Stimulated activated CD4-positive, alpha-beta T cell treated with anti-CD3 and anti-CD28 coated beads, Interleukin-4, amount 100 ng/mL, for 4 hours (primary cell): ENCODE measurements at regions not wholly inside any gene's neighbourhood (a gene's known extent, or its start where the extent isn't known, plus 50 kb on each side); places are given as distances from the start of the nearest gene placed in this dataset.

Experiments
- DNase-seq, 2 experiments: peaks; one replicate each; pipeline ENCODE4 v3.0.0-alpha.2; 2020

GRCh38 chr16:79366635-79367034 is 233.9 kb downstream of the MAF start:
- DNase-seq = no peak

DNA sequence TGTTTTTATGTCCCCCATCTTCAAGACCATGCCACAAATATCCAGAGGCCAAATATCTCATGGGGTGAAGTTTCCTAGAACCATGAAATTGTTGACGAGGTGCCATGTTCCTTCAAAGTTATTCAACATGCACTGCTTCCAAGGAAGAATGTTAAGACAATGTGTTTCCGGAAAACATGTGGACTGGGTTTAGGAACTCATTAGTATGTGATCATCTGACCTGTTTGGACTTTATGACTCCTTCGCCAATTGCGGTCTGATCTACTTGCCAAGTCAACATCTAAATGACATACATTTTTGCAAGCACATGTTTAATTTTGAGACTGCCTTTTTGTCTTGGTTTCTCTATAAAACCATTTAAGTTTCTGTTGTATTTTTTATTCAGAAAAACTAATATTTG is 234.8 kb downstream of the MAF start:
- no peak for DNase-seq

DNA sequence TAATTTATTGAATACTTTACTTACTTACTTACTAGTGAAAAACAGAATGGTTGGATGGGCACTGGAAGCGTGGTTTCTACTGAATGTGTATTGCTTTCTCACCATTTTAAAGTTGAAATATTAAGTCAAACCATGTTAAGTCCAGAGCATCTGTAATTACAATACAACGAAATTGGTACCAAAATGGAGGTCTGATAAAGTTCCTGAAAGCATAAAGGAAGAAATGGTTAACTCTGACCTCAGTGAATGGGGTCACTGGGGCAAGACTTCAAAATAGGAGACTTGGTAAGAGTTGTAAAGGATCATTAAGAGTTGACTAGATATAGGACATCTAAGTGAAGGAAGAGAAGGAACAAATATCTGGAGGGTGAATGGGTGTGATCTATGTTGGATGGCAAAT is 237.1 kb downstream of the MAF start:
- no peak for DNase-seq

DNA sequence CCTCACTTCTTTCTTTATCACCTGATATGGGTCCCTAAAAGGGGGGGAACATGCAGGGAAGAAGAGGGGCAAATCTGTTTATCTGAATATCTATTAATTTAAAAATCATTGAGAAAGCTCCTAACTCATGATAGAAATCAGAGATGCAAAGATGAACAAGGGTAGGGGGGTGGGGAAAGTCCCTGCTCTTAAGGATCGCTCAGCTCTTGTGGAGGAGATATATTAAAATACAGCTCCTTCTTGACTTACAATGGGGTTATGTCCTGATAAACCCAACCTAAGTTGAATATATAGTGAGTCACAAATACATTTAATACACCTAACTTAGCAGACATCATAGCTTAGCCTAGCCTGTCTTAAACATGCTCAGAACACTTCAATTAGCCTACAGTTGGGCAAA is 237.5 kb downstream of the MAF start:
- DNase-seq = no peak

DNA sequence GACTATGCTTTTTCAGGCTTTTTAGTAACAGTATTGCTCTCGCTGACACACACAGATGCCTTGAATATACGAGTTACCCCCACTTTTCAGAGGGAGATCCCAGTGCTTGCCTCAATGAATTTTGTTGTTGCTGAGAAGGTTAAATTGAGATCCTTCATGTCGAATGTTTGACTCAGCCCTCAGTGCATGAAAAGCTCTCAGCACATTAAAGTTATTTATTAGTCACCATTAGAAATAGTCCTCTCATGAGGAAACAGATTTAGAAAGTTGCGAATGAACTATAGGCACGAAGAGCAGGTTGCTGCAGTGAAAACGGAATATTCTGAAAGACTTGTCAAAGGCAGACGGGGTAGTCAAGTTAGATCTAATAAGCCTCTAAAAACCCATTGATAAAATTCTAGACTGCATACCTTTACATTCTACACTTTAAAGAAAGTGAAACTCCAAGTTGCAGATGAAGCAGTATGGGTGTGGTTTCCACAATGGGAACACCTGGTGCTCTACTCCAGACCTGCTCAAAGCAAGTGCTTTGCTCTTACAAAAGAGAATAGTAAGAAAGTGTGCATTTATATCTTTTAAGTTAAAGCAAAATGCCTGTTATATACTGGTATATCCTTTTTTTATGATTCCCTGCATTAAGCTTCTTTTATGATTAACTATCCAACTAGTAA is 238.1 kb downstream of the MAF start:
- no peak for DNase-seq

DNA sequence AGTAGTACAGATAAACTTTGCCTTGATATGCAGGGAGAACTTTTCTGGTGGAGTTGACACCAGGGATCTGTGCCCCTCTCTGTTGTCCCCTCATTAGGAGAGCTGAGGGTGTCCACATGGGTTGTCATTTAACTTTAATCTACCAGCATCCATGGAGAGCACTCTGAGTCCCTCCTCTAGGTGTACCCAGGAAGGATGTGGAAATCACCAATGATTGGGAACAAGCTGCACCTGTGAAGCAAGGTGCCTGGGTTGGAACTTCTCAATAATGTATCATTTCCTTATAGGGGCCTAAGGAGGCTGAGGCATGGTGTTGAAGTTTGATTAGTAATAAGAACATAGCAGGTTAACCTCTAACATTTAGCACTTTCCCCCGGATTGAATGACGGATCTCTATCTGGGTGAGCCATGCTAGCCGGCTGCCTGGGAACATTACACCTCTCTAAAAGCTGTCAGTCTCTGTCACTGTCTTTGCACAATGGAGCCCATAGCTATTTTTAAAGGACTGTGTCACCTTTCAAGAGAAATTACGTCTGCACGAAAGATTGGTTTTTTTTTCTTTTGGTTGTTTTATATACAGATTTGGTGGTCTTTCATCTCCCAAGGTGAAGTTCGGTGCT is 239.3 kb downstream of the MAF start:
- DNase-seq = no peak

GRCh38 chr16:79360267-79360666 is 240.3 kb downstream of the MAF start:
- no peak for DNase-seq

DNA sequence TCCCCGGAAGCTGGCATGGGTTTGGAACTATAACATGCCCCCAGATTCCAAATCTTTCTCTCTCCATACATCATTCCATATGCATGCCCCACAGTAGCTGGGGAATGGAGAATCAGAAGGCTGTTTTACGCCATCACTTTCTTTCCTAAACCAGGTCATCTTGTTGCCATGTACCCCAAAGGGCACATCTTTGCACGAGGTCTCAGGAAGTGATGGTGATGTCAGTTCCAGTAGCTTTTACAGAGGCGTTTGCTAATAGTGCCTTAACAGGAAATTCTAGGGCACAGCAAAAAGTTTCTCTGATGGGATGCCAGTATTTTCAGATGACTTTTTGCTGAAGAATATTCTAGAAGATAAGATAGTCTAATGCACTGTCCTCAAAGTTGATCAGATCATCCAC is 241.5 kb downstream of the MAF start:
- no peak for DNase-seq

- no peak for DNase-seq
Measured at GRCh38 chr16:79358188-79358587, 242.3 kb downstream of the MAF start.

DNA sequence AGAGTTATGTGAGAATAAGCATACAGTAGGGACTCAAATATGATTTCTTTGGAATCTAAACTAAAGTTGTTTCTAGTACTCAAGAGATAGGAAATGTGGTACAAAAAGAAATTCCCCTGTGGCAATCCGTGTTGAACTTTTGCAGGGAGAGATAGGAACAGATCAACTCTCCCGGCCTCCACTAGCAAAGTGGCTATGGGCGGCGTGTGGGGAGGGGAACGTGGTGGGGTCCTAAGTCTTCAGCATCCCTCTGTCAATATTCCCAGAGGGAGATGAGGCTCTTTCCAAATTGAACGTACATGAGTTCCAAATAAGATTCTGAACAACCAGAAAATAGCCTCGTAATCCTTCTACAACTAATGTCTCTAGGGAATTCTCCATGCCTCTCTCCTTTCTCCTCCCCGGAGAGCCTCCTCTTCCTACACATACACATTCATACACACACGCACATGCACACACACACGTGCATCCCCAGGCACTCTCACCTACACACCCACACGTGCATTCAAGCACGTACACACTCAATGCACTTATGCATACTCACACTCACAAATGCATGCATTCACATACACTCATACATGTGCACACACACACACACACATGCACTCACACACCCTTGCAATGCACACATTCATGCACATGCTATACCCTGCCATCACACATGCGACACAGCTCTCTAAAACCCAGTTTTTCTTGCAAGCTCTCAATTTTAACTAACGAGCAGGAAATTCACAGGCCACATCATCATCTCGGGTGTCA is 244.8 kb downstream of the MAF start:
- DNase-seq = no peak

GRCh38 chr16:79351927-79352326 is 248.6 kb downstream of the MAF start:
- DNase-seq = no peak

DNA sequence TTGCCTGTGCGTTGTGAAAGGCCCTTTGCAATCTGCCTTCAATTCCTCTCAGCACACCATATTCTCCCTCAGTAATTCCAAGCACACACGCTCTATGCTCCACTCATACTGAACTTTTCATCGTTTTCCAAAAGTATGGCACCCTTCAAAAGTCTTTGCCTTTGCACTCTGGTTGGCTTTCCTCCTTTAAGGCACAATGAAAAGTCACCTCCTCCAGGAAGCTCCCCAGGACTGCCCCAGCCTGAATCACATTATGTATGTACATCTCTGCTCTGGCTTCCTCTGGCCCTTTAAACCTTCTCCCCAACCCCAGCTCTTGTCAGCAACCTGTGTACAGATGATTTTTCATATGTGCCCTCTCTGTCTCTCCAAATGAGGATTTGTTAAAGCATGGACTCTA is 250.7 kb downstream of the MAF start:
- DNase-seq = no peak

DNA sequence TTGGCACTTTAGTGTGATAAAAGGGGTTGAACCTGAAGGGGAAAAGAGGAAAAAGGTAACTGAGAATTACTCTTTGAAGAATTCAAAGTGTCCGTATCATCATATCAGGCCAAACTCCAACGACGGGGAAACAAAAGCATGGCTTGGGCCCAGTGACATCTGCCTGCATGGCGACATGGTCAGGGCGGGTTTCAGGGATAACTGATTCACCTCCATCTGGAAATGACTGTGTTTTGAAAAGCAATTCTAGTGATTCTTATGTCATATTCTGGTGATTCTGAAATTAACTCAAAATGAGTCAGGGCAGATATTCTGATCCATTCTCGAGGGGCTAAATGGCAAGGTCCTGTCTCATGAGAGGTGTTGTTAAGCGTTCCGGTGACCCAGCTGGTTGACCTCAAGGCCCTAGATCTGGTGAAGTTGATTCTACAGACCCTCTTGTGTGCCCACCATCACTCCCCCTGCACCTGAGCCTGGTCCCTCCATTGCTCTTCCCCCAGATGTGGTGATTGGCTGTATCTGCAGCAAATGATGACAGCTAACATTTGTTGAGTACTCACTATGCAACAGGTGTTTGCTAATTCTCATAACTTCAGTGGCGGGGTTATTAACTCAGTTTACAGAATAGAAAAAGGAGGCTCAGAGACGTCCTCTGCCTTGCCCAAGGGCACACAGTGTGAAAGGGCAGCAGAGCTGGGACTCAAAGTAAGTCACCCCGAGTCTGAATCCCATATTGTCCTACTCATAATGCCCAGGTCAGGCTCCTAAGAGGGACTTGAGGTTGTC is 251.8 kb downstream of the MAF start:
- DNase-seq = no peak

DNA sequence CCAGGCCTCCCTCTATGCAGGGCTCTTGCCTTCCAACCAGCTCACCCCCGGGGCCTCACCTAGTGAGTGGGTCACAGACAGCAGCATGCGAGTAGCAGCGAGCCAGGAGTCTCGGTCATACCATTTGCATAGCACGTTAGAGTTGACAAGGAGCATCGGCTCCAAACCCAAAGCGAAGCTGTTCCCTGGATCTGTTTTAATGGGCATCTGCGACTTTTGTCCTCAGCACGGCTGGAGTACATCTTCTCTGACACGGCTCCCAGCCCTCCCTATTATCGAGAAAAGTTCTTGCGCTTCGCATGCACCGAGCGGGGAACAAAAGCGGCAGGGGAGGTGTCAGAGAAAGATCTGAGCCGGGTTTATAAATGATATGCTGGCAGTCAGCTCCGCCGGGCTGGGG is 253.3 kb downstream of the MAF start:
- DNase-seq = no peak

DNA sequence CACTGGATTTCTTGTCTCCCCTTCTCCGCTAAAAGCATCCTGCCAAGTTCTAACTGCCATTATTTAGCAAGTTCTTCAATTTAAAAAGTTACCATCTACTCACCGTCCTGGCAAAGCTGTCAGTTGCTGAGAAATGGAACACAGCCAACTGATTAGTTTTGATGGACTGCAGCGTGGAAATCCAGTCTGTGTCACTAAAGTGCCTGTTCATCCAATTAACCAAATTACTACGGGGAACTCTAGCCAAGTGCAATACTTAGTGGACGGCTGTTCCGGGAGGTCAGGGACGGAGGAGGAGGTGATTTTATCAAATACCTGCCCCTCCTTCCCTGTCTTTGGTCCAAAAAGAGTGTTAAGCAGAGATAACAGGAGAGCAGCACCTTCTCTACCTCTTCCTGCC is 260.7 kb downstream of the MAF start:
- DNase-seq = no peak

DNA sequence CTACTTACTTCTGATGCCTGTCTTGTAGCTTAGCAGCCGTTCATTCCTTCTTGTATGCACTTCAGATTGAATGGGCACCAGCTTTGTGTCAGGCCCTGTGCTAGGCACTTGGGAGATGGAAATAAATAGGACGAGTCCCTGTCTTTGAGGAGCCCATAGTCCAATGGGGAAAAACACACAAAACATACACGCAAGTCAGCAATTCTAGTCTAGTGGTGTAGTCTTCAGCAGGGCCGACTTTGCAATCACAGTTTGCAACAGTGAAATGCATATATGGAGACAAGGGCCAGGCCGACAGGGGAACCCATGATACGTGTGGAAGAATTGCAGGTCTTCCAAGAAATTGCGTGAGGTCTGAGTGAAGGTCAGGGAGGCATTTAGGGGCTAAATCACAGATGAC is 262.6 kb downstream of the MAF start:
- no peak for DNase-seq

DNA sequence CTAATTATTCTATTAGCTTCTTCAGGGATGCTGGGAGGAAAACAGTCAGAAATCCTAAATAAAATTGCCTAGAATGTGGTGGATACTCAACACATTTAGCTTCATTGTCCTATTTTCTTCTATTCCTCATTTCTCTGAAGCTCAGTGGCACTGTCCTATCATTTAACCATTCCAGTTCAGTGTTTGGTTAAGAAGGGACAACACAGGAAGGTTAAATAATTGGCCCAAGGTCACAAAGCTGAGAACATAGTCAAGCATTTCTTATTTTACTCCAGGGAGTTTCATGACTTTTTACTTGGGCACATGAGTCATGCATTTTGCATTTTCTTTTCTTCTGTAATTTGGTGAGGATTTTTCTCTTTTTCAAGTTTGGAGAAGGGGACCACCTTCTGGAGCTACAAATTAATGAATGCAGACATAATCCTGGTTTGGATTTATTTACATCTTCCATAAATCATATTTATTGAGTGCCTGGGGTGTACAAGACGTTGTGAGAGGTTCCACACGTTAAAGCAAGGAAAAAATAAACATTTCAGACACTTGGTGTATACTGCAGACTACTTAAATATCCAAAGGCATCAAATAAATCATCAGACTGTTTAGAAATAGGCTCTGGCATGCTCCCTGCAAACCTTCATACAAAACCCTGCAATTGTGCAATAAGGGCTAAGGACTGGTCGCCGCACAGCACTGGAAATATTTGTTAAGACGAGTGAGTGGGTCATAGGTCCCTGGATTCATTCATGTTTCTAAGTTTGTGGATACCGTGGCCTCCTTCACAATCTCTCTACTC is 263.9 kb downstream of the MAF start:
- no peak for DNase-seq

DNA sequence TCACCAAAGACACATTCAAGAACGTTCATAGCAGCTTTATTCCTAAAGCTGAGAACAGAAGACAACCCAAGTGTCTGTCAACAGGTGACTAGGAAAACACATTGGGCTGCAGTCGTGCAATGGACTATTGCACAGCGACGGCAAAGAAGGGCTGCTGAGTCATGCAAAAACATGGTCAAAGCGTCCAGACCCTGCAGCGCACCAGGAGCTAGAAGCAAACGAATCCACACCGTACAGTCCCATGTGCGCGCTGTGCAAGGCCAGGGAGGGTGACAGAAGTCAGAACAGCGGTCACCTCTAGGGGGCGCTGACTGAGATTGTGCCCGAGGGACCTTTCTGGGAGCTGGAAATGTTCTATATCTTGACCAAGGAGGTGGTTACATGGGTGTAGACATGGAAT is 266.4 kb downstream of the MAF start:
- DNase-seq = peak in 1 of 2 experiments; percentile 28

DNA sequence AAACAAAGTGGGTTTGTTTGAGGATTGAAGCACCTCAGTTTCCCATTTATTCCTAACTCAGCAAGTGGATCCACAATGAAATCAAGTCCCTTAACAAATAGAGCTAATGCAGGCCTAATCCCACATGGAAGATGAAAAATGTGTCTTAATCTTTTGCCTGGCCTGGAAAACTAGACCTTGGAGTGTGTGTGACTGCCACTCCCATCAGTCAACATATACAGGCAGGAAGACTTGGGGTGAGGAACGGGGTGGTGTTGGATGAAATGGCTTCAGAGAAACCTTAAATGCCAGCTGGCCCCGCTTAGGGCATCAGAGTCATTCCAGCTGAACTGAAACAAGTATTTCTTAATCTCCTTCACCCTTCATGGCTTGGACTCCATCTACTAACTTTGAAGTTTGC is 269.5 kb downstream of the MAF start:
- no peak for DNase-seq

GRCh38 chr16:79329967-79330366 is 270.6 kb downstream of the MAF start:
- DNase-seq = no peak

DNA sequence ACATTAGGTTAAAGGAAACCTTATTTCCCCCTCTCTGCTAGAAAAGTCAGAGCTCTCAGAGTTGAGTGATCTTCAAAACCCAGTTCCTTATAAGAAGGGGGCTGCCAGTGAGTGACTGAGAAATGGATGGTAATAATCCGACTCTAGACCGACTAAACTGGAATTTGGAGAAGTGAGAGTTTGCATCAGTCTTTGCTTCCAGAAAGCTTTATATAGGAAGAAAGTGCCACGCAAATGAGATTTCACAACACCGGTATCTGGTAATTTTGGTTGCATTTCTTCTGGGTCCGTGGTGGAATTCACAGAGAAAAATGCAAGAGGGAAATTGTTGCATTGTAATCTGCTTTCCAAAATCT is 271.4 kb downstream of the MAF start:
- DNase-seq = no peak

GRCh38 chr16:79328402-79329165 is 272.0 kb downstream of the MAF start:
- DNase-seq = no peak
